Mesodermal cell (in vitro differentiated cells): ENCODE measurements at regions not wholly inside any gene's neighbourhood (a gene's known extent, or its start where the extent isn't known, plus 50 kb on each side); places are given as distances from the start of the nearest gene placed in this dataset.

Experiments used
- H3K27ac ChIP-seq: 2 replicates; pipeline ENCODE4 v1.7.0; 2013; ENCODE audit warnings: mild to moderate bottlenecking, low read depth, low read length, moderate library complexity; ENCODE audit not compliant: severe bottlenecking
- H3K36me3 ChIP-seq: 2 replicates; pipeline ENCODE4 v1.7.1; 2013; ENCODE audit warnings: mild to moderate bottlenecking, low read length, moderate library complexity; ENCODE audit not compliant: control insufficient read depth, insufficient read depth
- H3K4me1 ChIP-seq: one replicate; pipeline ENCODE4 v1.7.1; 2013; ENCODE audit warnings: mild to moderate bottlenecking, low read length; ENCODE audit not compliant: insufficient read depth, control insufficient read depth, poor library complexity, severe bottlenecking
- H3K4me3 ChIP-seq: 2 replicates; pipeline ENCODE4 v1.7.0; 2013; ENCODE audit warnings: low read length, control low read depth, mild to moderate bottlenecking; ENCODE audit not compliant: insufficient read depth, poor library complexity, severe bottlenecking; ENCODE audit errors: extremely low read depth
- H3K9me3 ChIP-seq: 2 replicates; pipeline ENCODE4 v1.7.1; 2013; ENCODE audit warnings: mild to moderate bottlenecking, low read length, moderate library complexity; ENCODE audit not compliant: control insufficient read depth
- WGBS, 2 experiments: methylation state at CpG; one replicate each; pipeline ENCODE4 v1.1.5; 2013; ENCODE audit warnings: missing lambda C conversion rate in 2 of 2; ENCODE audit not compliant: insufficient coverage in 2 of 2; 5-methylcytosine and 5-hydroxymethylcytosine counted together

DNA sequence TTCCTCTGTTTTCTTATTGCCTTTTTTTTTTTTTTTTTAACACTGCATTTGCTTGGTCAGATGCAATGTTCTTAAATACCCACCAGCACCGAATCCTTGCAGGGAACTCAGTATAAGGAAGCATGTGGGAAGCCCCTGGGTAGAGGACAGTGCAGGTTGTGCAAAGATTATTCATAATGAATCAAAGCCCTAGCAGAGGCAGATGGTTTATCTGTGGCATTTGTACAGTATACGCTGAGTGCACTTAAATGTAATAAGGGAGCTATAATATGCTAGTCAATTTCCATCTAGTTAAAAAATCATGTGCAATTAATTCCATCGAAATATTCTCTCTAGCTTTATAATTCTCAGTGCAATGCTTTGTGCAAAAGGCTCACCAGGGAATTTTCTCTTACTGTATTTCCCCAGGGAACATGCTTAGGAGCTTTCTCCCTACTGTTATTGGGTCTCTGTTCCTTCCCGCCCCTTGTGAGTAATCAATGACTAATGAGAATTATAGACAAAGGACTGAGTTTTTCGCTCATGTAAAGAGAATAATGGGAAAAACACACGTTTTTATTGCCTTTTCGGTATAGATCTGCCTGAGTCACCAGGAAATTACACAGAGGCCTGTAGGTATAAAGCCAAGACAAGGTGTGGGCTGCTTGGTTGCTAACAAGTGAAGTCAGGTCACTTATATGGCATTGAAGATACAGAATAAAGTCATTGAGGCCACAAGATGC is 1214.3 kb upstream of the TMEM132C start:
- H3K36me3 ChIP-seq: no peaks in the 10 kb centered on the region
- WGBS, 2 experiments: 54 to 81% methylated on average over 3 of the region's 7 CpGs
- no peaks in the 10 kb centered on the region for H3K9me3 ChIP-seq
- H3K4me1 ChIP-seq: no peaks in the 10 kb centered on the region
- no peak overlapping the region for H3K27ac ChIP-seq
- no peak overlapping the region for H3K4me3 ChIP-seq

DNA sequence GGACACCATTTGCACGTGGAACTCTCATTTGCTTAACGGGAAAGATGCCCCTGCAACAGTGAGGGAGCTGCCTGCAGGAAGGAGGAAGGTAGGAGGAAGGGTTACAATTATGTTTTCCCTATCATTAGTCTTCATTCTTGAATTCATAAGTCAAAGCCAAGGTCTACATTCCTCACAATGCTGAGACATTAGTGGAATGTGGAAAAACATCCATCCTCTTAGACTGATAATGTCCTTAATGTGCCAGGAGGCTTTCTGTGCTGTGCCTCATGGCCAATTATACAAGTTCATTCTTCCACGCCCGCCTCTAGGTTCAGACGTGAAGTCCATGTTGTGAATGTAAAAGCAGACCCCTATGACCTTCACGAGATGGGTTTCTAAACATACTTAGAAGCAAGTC is 1212.4 kb upstream of the TMEM132C start:
- WGBS, 2 experiments: 80 to 91% methylated on average over 5 of the region's 6 CpGs
- H3K4me3 ChIP-seq: no peak overlapping the region
- no peaks in the 10 kb centered on the region for H3K9me3 ChIP-seq

DNA sequence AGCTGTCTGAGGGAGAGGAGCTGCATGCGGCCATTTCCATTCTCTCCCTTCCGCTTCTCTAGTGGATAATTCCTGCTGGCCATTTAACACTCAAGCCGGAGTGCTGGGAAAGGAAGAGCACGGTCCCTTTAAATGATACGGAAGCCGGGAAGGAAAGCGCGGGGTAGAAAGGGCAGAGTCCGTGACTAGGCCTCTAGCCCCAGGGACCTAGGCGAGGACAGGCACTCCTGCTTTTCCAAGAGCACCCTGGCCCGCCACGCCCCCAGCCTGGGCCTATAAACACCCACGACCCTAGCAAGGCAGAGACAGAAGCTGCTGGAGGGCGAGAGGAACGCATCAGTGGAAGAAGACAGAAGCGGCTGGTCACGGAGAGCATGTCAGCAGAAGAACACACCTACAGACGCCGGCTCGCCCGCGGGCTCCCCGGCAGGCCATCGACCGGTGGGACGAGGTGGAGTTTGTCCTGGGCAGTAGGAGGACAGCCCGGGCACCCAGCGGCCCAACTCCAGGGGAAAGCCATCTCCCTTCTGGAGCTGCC is 1206.6 kb upstream of the TMEM132C start:
- no peaks in the 10 kb centered on the region for H3K4me1 ChIP-seq

More for the DNA sequence above, 1212.4 kb upstream of the TMEM132C start:
- H3K4me1 ChIP-seq: no peaks in the 10 kb centered on the region
- H3K36me3 ChIP-seq: no peaks in the 10 kb centered on the region
- no peak overlapping the region for H3K27ac ChIP-seq

DNA sequence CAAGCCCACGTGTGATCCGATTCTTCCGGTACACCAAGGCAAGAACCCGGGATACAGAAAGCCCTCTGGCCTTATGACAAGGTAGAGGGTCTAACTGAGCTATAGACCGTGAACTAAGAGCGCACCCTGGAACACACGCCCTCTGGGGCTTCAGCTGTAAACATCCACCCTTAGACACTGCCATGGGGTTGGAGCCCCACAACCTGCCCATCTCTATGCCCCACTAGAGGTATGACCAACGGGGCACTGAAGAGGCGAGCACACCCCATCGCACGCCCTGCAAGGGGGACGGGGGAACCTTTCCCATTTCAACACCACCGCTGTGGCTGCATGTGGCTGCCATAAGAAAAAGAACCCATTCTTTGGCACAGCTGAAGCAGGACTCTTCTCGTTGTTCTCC is 1206.0 kb upstream of the TMEM132C start:
- Histone ChIP-seq H3K4me3 (no peak overlapping the region), H3K9me3 (no peaks in the 10 kb centered on the region), H3K27ac (no peak overlapping the region), H3K4me1 (no peaks in the 10 kb centered on the region), H3K36me3 (no peaks in the 10 kb centered on the region)
- WGBS, 2 experiments: 88 to 92% methylated on average over 12 to 14 of the region's 14 CpGs

More for the DNA sequence above, 1206.6 kb upstream of the TMEM132C start:
- Histone ChIP-seq H3K27ac (no peak overlapping the region), H3K4me3 (no peak overlapping the region), H3K36me3 (no peaks in the 10 kb centered on the region), H3K9me3 (no peaks in the 10 kb centered on the region)
- 91 to 94% methylated on average over 21 to 26 of the region's 28 CpGs for WGBS, 2 experiments

DNA sequence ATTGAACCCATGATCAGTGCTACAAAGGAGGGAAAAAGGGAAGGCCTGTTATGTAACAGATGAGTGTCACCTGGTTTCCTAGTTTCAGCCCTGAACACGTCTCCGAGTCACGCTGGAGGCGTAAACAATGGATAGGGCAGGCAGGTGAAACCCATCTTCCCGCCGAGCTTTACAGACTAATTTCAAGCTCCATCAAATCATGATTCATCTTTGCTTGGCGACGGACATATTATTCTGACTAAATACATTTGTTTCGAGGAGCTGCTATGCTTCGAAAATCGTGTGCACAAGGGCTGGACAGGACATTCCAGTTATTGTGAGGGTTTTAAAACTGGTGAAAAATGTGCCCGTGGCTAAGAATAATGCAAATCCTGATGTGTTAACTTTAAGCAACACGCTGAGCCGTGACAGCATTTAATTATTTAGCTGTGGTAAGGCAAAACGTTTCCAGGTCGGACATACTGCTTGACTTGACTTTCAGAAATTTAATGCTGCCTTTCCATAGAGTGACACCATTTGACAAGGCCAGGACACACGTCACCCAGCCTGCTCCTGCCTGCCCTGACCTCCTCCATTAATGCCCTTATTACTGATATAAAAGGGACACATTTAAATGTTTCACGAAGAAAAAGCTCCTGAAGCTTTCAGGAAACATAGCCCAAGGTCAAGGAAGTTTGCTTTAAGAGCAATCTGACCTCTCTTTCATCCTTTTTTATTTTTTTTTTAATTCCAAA is 1203.5 kb upstream of the TMEM132C start:
- H3K27ac ChIP-seq: no peak overlapping the region
- H3K4me3 ChIP-seq: no peak overlapping the region
- 84 to 85% methylated on average over 14 to 17 of the region's 18 CpGs for WGBS, 2 experiments
- no peaks in the 10 kb centered on the region for H3K4me1 ChIP-seq
- no peaks in the 10 kb centered on the region for H3K36me3 ChIP-seq
- H3K9me3 ChIP-seq: no peaks in the 10 kb centered on the region

DNA sequence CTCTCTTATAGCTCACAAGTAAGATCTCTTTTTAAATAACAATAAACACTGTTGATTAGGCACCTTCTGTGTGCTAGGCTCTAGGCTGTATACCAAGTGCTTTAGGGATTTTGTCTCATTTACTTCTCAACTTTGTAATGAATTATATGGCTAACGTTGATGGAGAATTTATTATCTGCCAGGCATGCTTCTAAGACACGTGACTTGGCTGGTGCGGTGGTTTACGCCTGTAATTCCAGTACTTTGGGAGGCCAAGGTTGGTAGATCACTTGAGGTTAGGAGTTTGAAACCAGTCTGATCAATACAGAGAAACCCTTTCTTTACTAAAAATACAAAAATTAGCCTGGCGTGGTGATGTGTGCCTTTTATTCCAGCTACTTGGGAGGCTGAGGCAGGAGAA is 1202.8 kb upstream of the TMEM132C start:
- no peak overlapping the region for H3K27ac ChIP-seq
- H3K36me3 ChIP-seq: no peaks in the 10 kb centered on the region
- H3K4me1 ChIP-seq: no peaks in the 10 kb centered on the region
- H3K9me3 ChIP-seq: no peaks in the 10 kb centered on the region
- no CpG with 5 or more reads among the region's 5 CpGs for WGBS, 2 experiments
- no peak overlapping the region for H3K4me3 ChIP-seq

DNA sequence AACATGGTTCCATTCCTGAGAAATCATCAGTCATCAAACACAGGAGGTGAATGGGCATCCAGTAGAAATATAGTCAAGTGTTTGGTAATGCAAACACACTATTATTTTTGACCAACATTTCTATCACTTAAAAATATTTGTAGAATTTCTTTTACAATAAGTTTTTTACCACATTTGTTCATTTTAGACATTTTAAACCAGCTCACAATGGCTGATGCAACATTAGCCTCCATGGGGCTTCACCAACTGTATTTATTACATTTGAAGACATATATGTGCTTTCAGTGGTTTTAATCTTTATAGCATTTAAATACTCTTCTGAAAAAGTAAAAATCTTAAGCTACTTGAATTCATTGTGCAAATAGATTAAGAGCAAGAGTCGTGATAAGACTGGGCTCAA is 1201.4 kb upstream of the TMEM132C start:
- Histone ChIP-seq H3K4me1 (no peaks in the 10 kb centered on the region), H3K36me3 (no peaks in the 10 kb centered on the region), H3K27ac (no peak overlapping the region), H3K9me3 (no peaks in the 10 kb centered on the region), H3K4me3 (no peak overlapping the region)
- no CpG with 5 or more reads among the region's 1 CpG for WGBS, 2 experiments

DNA sequence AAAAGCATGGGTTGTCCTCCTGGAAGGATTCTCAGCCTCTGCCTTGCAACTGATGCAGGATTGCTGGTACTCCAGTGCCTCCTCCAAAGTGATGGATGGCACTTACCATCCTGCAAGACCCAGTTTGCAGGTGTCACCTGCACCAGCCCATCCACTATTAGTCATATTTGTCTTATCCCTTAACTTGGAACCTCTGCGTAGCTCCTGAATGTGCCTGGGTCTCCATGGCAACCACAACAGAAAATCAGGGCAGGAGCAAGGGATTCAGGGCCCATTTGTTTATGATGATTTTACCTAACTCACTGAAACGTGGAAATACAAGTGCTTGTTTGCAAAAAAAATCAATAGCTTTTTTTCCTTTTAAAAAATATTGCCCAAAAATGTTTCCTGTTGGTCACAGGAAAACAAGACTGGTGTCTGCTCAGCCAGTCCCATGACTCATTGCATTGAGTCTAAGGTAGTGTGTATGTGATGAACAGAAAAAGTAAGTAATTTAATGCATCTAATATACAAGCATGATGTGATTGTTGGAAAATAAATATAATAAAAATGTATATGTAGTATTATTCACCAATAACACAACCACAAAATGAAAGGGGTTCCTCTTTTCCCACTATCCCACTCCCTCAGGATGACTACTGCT is 1196.3 kb upstream of the TMEM132C start:
- WGBS, 2 experiments: 0% methylated on average over 1 of the region's 2 CpGs
- H3K4me3 ChIP-seq: no peak overlapping the region

DNA sequence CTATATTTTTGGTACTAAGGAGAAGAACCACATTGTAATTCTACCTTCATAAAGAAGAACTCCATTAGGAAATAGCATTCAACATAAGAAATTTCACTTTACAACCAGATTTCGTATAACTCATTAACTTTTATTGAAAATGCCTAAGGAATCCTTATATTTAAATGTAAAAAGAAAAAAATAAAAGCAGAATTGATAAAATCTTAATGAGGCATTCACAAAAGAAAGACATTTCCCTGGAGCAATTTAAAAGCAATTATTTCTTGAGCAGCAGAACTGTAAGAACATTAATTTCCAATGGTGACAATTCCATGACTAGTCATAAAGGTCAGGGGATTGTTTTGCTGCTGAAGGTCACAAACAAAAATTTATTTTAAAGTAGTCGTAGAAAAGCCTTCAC is 1192.8 kb upstream of the TMEM132C start:
- 86% methylated on average over 1 of the region's 2 CpGs; no CpG with 5 or more reads in 1 of the 2 experiments for WGBS, 2 experiments
- Histone ChIP-seq H3K27ac (no peak overlapping the region), H3K9me3 (no peaks in the 10 kb centered on the region), H3K4me3 (no peak overlapping the region), H3K36me3 (no peaks in the 10 kb centered on the region), H3K4me1 (no peaks in the 10 kb centered on the region)

More for the DNA sequence above, 1196.3 kb upstream of the TMEM132C start:
- no peaks in the 10 kb centered on the region for H3K36me3 ChIP-seq
- H3K9me3 ChIP-seq: no peaks in the 10 kb centered on the region
- no peaks in the 10 kb centered on the region for H3K4me1 ChIP-seq
- H3K27ac ChIP-seq: no peak overlapping the region

DNA sequence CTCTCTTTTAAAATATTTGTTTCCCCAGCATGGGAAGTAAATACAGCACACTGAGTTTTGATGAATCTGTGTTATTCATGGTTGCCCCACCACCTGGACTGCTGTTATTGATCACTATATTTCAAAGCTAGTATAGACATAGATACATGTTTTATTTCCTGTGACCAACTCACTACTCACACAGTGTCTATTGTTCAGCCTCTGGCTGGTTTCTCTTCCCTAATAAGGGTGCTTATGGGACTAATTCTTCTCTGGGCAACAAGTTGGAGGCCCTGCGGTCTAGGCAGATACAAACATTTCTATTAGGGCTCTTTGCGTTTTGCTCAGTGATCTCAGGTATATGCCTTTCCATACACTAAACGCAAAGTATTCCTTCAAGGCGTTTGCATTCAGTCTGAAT is 1191.0 kb upstream of the TMEM132C start:
- Histone ChIP-seq H3K4me1 (no peaks in the 10 kb centered on the region), H3K4me3 (no peak overlapping the region), H3K27ac (no peak overlapping the region), H3K36me3 (no peaks in the 10 kb centered on the region), H3K9me3 (no peaks in the 10 kb centered on the region)
- 85% methylated on average over 2 of the region's 4 CpGs; no CpG with 5 or more reads in 1 of the 2 experiments for WGBS, 2 experiments
